IMR-90 (cell line): ENCODE measurements at regions not wholly inside any gene's neighbourhood (a gene's known extent, or its start where the extent isn't known, plus 50 kb on each side); places are given as distances from the start of the nearest gene placed in this dataset.

Experiments
- ATAC-seq: fragments of 200-7000 bp; cut with Tn5 transposase; 2 replicates; pipeline ENCODE4 v1.9.1; 2020; ENCODE audit warnings: low read depth, mild to moderate bottlenecking, moderate library complexity
- BruUV-seq: library from RNA; stranded (reverse); fragments of 400-500 nt; replicated peaks from 2 replicates; lab custom pipeline; 2021; lab: Mats Ljungman, UMichigan
- CTCF ChIA-PET: fragments of 300-600 bp; formaldehyde crosslinking; extraction: SDS; loops from one replicate; lab custom pipeline; 2021; ENCODE audit warnings: antibody characterized with exemption; lab: Yijun Ruan, JAX
- POLR2A ChIA-PET: fragments of 300-600 bp; sonication (Branson Sonifier 250); formaldehyde crosslinking; loops from one replicate; lab custom pipeline; 2022; ENCODE audit warnings: antibody characterized with exemption; ENCODE audit not compliant: unreplicated experiment; lab: Charles Lee
- DNase-seq: peaks from one replicate; pipeline ENCODE4 v3.0.0; 2013
- H2AFZ ChIP-seq: replicated peaks from 2 replicates; pipeline ENCODE3; 2013; ENCODE audit warnings: low read length, mild to moderate bottlenecking; ENCODE audit not compliant: poor library complexity
- H2AK5ac ChIP-seq: 2 replicates; pipeline ENCODE4 v1.6.1; 2013; ENCODE audit warnings: low read depth, low read length, inconsistent platforms
- H2AK9ac ChIP-seq: replicated peaks from 2 replicates; pipeline ENCODE3; 2013; ENCODE audit warnings: mild to moderate bottlenecking, low read depth, low read length, moderate library complexity; ENCODE audit not compliant: poor library complexity
- H2BK120ac ChIP-seq: 2 replicates; pipeline ENCODE4 v1.6.1; 2013; ENCODE audit warnings: low read depth, low read length, inconsistent platforms
- H2BK15ac ChIP-seq: 3 replicates; pipeline ENCODE4 v1.6.1; 2013; ENCODE audit warnings: low read depth, low read length, inconsistent platforms
- H2BK20ac ChIP-seq: 2 replicates; pipeline ENCODE4 v1.6.1; 2013; ENCODE audit warnings: low read depth, mild to moderate bottlenecking, inconsistent platforms, low read length, moderate library complexity
- H2BK5ac ChIP-seq: 2 replicates; pipeline ENCODE4 v1.6.1; 2013; ENCODE audit warnings: mild to moderate bottlenecking, low read depth, low read length, inconsistent platforms; ENCODE audit not compliant: poor library complexity, severe bottlenecking
- H3K14ac ChIP-seq: replicated peaks from 2 replicates; pipeline ENCODE4 v1.6.1; 2013; ENCODE audit warnings: low read depth, low read length, inconsistent platforms
- H3K18ac ChIP-seq: 2 replicates; pipeline ENCODE4 v1.6.1; 2013; ENCODE audit warnings: low read depth, low read length, control low read depth
- H3K23ac ChIP-seq: 2 replicates; pipeline ENCODE4 v1.6.1; 2013; ENCODE audit warnings: low read depth, low read length, inconsistent platforms
- H3K27ac ChIP-seq: 2 replicates; pipeline ENCODE4 v1.5.1; 2013; ENCODE audit warnings: mild to moderate bottlenecking, control low read depth, low read length; ENCODE audit not compliant: insufficient read depth
- H3K27me3 ChIP-seq: 2 replicates; pipeline ENCODE4 v1.6.1; 2013; ENCODE audit warnings: low read length; ENCODE audit not compliant: control insufficient read depth, insufficient read depth
- H3K36me3 ChIP-seq: 2 replicates; pipeline ENCODE4 v1.6.1; 2013; ENCODE audit warnings: low read length, mixed read lengths; ENCODE audit not compliant: control insufficient read depth, insufficient read depth
- H3K4ac ChIP-seq: 2 replicates; pipeline ENCODE4 v1.6.1; 2013; ENCODE audit warnings: low read depth, low read length, inconsistent platforms
- H3K4me1 ChIP-seq: 2 replicates; pipeline ENCODE4 v1.6.1; 2013; ENCODE audit warnings: low read length, mixed read lengths; ENCODE audit not compliant: control insufficient read depth, insufficient read depth
- H3K4me2 ChIP-seq: 2 replicates; pipeline ENCODE4 v1.6.1; 2013; ENCODE audit warnings: low read depth, mild to moderate bottlenecking, control low read depth, low read length, moderate library complexity
- H3K4me3 ChIP-seq: 2 replicates; pipeline ENCODE4 v1.5.1; 2013; ENCODE audit warnings: low read depth, mild to moderate bottlenecking, control low read depth, low read length, moderate library complexity; ENCODE audit not compliant: insufficient read depth
- H3K56ac ChIP-seq: 2 replicates; pipeline ENCODE4 v1.6.1; 2013; ENCODE audit warnings: low read length, inconsistent platforms; ENCODE audit not compliant: insufficient read depth; ENCODE audit errors: extremely low read depth
- H3K79me1 ChIP-seq, 2 experiments: 2 replicates each; pipeline ENCODE4 v1.6.1; 2013; ENCODE audit warnings: low read length in 2 of 2, inconsistent platforms in 1 of 2, low read depth in 1 of 2
- H3K9ac ChIP-seq: 2 replicates; pipeline ENCODE4 v1.6.1; 2013; ENCODE audit warnings: low read depth, low read length, control low read depth
- H3K9me1 ChIP-seq: 2 replicates; pipeline ENCODE4 v1.6.1; 2013; ENCODE audit warnings: low read length, inconsistent platforms; ENCODE audit not compliant: insufficient read depth
- H3K9me3 ChIP-seq: 2 replicates; pipeline ENCODE4 v1.6.1; 2013; ENCODE audit warnings: low read length; ENCODE audit not compliant: control insufficient read depth, insufficient read depth
- H4K20me1 ChIP-seq: 2 replicates; pipeline ENCODE4 v1.6.1; 2013; ENCODE audit warnings: low read length, inconsistent platforms; ENCODE audit not compliant: insufficient read depth
- H4K5ac ChIP-seq: 2 replicates; pipeline ENCODE4 v1.6.1; 2013; ENCODE audit warnings: mild to moderate bottlenecking, low read depth, low read length, control low read depth
- H4K8ac ChIP-seq, 2 experiments: 2 replicates each; pipeline ENCODE4 v1.6.1; 2013; ENCODE audit warnings: low read depth in 2 of 2, low read length in 2 of 2, control low read depth in 1 of 2, inconsistent platforms in 1 of 2
- H4K91ac ChIP-seq: 2 replicates; pipeline ENCODE4 v1.6.1; 2013; ENCODE audit warnings: low read depth, low read length, inconsistent platforms; ENCODE audit not compliant: insufficient read depth
- CHD1 ChIP-seq: IDR thresholded peaks from 2 replicates; pipeline ENCODE4 v1.6.1; 2012; ENCODE audit warnings: low read depth, low read length, improper control_type of control experiment
- dilution Hi-C: fragments of 300-500 bp; cut with HindIII; formaldehyde crosslinking; loops from one replicate; pipeline ENCODE4 v1.14.3; 2018; ENCODE audit warnings: low sequenced_read_pairs; ENCODE audit not compliant: unreplicated experiment
- in situ Hi-C: fragments of 300-500 bp; cut with MboI; formaldehyde crosslinking; loops from 3 replicates; pipeline ENCODE4 v1.14.3; 2019; ENCODE audit warnings: low sequenced_read_pairs, inconsistent platforms, mixed read lengths
- intact Hi-C: fragments of 100-400 bp; cut with micrococcal nuclease; formaldehyde crosslinking; loops from 2 replicates; pipeline ENCODE4 v1.10.0; 2022
- TF ChIP-seq, protein P1 (sequence below): conservative IDR thresholded peaks from 2 replicates; pipeline ENCODE4 v1.5.1; 2012; ENCODE audit warnings: mild to moderate bottlenecking, low read depth, low read length, improper control_type of control experiment

GRCh38 chr3:34934660-34935059 lies 704.7 kb upstream of the ARPP21 start:
- no peaks in the 10 kb centered on the region for H3K79me1 ChIP-seq
- no peak overlapping the region for H3K23ac ChIP-seq
- DNase-seq (no peak), ATAC-seq (no peak)
- intact Hi-C loops (no loop called here), in situ Hi-C loops (no loop called here), dilution Hi-C loops (no loop called here)
- no peaks in the 10 kb centered on the region for H4K20me1 ChIP-seq
- H4K5ac ChIP-seq: no peak overlapping the region
- no peak overlapping the region for H3K4ac ChIP-seq
- no TSS peak for BruUV-seq
- H3K9me1 ChIP-seq: no peaks in the 10 kb centered on the region
- H2AFZ ChIP-seq: no peak overlapping the region
- H4K91ac ChIP-seq: no peak overlapping the region
- no peaks in the 10 kb centered on the region for H3K4me1 ChIP-seq
- H2BK20ac ChIP-seq: no peak overlapping the region
- no peak overlapping the region for H4K8ac ChIP-seq
- ChIA-PET CTCF (no interaction called here), POLR2A (no interaction called here)
- H3K14ac ChIP-seq: no peak overlapping the region
- no peak overlapping the region for H3K56ac ChIP-seq
- no peak overlapping the region for H2BK15ac ChIP-seq
- peaks cover 7% of the 10 kb centered on the region; the same call in 1 of the 2 replicates for H3K9me3 ChIP-seq
- no peak overlapping the region for H2BK5ac ChIP-seq
- H3K18ac ChIP-seq: no peak overlapping the region
- no peak overlapping the region for H2AK9ac ChIP-seq
- no peak overlapping the region for H3K4me2 ChIP-seq
- no peak overlapping the region for H2AK5ac ChIP-seq
- no peak overlapping the region for H3K4me3 ChIP-seq
- H3K36me3 ChIP-seq: no peaks in the 10 kb centered on the region
- TF ChIP-seq, protein P1, sequence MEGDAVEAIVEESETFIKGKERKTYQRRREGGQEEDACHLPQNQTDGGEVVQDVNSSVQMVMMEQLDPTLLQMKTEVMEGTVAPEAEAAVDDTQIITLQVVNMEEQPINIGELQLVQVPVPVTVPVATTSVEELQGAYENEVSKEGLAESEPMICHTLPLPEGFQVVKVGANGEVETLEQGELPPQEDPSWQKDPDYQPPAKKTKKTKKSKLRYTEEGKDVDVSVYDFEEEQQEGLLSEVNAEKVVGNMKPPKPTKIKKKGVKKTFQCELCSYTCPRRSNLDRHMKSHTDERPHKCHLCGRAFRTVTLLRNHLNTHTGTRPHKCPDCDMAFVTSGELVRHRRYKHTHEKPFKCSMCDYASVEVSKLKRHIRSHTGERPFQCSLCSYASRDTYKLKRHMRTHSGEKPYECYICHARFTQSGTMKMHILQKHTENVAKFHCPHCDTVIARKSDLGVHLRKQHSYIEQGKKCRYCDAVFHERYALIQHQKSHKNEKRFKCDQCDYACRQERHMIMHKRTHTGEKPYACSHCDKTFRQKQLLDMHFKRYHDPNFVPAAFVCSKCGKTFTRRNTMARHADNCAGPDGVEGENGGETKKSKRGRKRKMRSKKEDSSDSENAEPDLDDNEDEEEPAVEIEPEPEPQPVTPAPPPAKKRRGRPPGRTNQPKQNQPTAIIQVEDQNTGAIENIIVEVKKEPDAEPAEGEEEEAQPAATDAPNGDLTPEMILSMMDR: no peak
- no peak for TF ChIP-seq CHD1
- H3K9ac ChIP-seq: no peak overlapping the region
- H2BK120ac ChIP-seq: no peak overlapping the region
- H3K27me3 ChIP-seq: no peaks in the 10 kb centered on the region
- no peak overlapping the region for H3K27ac ChIP-seq
